Stimulated activated naive CD4-positive, alpha-beta T cell (primary cell): ENCODE measurements at regions not wholly inside any gene's neighbourhood (a gene's known extent, or its start where the extent isn't known, plus 50 kb on each side); places are given as distances from the start of the nearest gene placed in this dataset.

ENCODE experiments used
- DNase-seq, 6 experiments: peaks; one replicate each; lab custom pipeline; 2025; lab: John Stamatoyannopoulos, UW

DNA sequence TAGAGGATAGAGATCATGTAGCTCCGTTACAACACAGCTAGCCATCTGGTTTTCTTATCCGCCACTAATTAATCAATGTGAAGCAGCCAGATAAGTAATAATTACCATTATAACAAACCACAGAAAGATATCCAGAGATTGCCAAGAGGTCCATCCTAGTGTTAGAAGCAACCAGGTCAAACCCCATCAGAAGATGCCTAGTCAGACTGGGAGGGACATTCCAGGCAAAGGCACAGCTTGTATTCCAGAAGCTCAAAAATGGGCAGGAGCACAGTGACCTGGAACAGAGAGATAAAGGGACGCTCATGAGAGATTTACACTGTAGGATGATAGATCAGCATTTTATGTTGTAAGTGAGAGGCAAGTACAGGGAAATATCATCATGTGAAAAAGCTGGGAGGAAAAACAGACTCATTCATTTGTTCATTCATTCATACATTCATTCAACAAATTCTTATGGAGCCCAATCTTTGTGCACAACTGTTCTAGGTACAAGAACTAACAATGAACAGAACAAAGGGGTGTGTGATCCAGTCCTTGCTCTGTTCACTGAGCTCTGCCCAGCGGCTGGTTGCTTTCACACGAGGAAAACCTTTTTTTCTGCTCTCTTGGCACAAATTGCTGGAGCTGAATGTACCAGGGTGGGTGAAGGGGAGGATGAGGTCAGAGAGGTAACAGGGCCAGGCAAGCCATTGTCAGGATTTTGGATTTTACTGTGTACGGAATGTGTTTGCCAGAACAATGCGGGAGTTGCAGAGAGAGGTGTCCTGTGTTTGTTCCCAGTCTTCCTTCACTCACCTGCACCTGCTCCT is 240.8 kb upstream of the FGGY start:
- DNase-seq: no peak

DNA sequence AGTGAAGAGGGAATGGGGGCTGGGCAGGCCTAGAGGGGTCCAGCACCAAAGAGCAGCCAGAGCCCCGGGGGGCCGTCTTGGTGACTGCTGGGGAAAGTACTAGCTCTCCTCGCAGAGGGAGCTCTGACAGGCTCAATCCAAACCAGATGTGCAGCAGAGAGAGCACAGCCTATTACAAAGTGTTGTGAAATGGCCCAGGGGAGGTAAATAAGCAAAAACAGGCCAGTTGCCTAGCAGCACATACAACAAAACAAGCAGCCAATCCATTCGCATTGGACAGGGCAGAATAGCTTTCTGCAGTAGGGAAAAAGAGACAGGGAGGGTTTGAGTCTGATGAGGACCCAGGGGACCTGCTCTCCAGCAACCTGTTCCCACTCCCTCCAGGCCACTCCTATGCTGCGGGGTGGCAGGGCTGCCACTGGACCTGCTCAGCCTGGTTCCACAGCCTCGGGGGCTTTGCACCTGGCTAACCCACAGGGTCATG is 239.6 kb upstream of the FGGY start:
- DNase-seq: no peak

GRCh38 chr1:59057796-59058195 is 239.1 kb upstream of the FGGY start:
- DNase-seq: no peak

- DNase-seq: no peak
These were observed 238.0 kb upstream of the FGGY start for GRCh38 chr1:59058665-59059439.

DNA sequence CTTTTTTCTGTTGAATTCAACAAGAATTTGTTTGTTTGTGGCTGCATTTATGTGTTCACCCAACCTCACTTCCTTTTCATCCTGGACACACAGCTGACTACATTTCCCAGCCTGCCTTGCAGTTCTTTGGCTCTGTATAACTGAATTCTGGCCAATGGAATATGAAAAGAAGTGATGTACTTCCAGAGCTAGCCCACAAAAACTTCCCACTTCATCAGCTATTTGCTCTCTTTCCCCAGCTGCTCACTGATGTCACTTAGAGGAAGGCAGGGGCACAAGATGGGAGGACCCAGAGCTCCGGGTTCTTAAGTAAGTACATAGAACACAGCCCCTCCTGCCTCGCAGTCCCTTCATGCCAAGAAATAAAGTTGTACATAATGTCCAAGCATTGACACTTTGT is 235.0 kb upstream of the FGGY start:
- no peak for DNase-seq

DNA sequence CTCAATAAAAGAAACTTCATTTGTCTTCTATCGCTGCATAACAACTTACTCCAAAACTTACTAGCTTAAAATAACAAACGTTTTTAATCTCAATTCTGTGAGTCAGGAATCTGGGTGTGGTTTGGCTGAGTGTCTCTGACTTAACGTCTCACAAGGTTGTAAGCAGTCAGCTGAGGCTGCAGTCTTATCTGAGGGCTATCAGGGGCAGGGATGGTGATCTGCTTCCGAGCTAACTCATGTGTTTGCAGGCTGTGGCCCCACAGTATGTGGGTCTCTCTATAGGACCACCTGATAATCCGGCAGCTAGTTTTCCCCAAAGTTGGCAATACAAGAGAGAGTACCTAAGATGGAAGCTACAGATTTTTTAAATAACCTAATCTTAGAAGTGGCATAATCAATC is 234.2 kb upstream of the FGGY start:
- no peak for DNase-seq

DNA sequence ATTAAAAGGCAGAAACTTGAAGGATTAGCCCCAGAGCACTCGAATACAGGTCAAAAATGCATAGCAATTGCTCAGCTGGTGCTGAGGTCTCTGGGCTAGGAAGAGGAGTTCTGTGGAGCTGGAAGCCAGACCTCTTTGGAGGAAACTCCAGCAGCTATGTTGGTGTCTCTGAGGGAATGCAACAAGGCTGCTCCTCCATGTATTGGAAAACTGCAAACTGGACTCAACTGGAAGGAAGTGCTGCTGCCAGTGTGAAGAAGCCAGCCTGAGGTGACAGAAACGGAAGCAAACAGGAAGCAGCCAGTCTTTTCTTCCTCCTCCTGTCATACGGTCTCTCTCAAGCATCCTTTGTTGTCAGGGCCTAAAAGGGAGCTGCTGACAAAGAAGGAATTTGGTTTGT is 233.4 kb upstream of the FGGY start:
- peak in 3 of 6 experiments; percentile 21 to 49 (median 37) for DNase-seq

GRCh38 chr1:59064592-59064991 is 232.3 kb upstream of the FGGY start:
- no peak for DNase-seq

DNA sequence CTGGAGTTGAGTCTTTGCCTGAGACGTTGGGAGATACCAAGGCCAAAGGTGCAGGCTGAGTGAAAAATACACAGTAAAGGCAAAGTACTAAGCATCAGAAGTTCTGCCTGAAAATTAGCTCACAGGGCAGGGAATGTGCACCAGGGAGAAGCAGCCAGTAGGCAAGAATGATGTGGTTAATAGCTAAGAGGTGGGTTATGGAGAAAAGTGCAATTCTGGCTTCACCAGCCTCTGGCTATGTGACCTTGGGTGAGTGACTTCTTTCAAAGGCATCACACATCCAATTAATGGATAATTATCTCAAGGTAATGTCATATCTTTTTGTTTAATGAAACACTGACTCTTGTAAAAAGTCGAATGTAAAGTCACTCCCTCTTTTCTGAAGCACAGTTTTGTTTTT is 230.7 kb upstream of the FGGY start:
- no peak for DNase-seq

GRCh38 chr1:59070610-59071009 is 226.3 kb upstream of the FGGY start:
- DNase-seq: no peak

DNA sequence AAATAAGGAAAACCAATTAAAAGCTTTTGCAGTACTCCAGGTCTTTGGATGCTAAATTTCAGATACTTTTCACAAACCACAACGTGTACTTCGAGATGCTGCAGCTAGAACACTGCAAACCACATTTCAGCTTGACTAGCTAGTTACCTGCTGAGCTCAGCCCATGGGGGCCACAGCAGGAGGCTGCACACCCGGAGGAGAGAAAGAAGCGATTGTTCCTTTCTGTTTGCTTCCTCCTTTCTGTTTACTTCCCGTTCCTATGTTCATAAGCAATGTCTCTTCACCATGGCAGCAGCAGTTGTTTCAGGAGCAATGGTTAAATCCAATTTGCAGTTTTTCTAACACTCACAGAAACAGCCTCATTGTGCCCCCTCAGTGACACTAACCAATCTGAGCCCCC is 225.6 kb upstream of the FGGY start:
- peak in 2 of 6 experiments; percentile 7 to 22 for DNase-seq

- peak in 2 of 6 experiments; percentile 19 to 21 for DNase-seq
These were observed 224.9 kb upstream of the FGGY start for GRCh38 chr1:59071876-59072582.

DNA sequence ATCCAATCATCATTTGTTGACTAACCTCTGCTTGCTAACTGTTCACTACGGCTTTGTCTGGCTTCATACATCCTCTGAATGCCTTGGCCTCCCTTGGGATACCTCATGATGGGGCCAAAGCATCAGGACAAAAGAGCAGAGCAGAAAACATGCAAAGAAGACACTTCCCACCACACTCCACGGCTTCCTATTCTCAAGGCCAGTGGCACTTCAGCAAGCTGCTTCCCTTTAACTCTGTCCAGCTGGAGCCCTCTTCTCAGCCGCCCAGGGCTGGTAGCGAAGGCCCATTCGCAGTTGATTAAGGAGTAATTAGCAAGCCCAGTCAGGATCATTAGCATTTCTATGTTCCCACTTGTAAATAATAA is 224.3 kb upstream of the FGGY start:
- DNase-seq: no peak

GRCh38 chr1:59074598-59074997 is 222.3 kb upstream of the FGGY start:
- DNase-seq: no peak

- DNase-seq: no peak
These were observed 221.9 kb upstream of the FGGY start for GRCh38 chr1:59075021-59075420.

GRCh38 chr1:59076612-59077011 is 220.3 kb upstream of the FGGY start:
- DNase-seq: peak in 1 of 6 experiments; percentile 2

GRCh38 chr1:59077466-59078069 is 219.3 kb upstream of the FGGY start:
- DNase-seq: no peak

- DNase-seq: no peak
These were observed 218.7 kb upstream of the FGGY start for GRCh38 chr1:59078070-59078800.

GRCh38 chr1:59078866-59079265 is 218.0 kb upstream of the FGGY start:
- DNase-seq: no peak

GRCh38 chr1:59079434-59080140 is 217.3 kb upstream of the FGGY start:
- DNase-seq: no peak

GRCh38 chr1:59081181-59081580 is 215.7 kb upstream of the FGGY start:
- no peak for DNase-seq
